ENCODE measurements at regions not wholly inside any gene's neighbourhood (a gene's known extent, or its start where the extent isn't known, plus 50 kb on each side); places are given as distances from the start of the nearest gene placed in this dataset.

GRCh38 chr4:89562746-89563145, 255.1 kb upstream of the GPRIN3 start (continued):
- no peak for TF ChIP-seq SREBF2 (CRISPR knock-in tag; IDR thresholded peaks at IDR 0.05)
- TF ChIP-seq PKNOX1 (IDR thresholded peaks at IDR 0.05), result no peak
- TF ChIP-seq COPS2 (conservative IDR thresholded peaks at IDR 0.05), result no peak
- TF ChIP-seq ZNF778 (CRISPR knock-in tag; IDR thresholded peaks at IDR 0.05), result no peak

- DNase-seq (ENCODE audit: extremely low read depth in 1 of 4, low spot score in 3 of 4) (no peak), ATAC-seq (no peak), FAIRE-seq (no peak)
- Histone ChIP-seq H3K4me2 (ENCODE audit: insufficient read depth, low read length) (no peak overlapping the region), H3K9ac (ENCODE audit: insufficient read depth in 1 of 2, low read depth in 2 of 2, low read length in 2 of 2) (no peak overlapping the region), H3K36me3 (ENCODE audit: control insufficient read depth, insufficient read depth, low read length) (no peaks in the 10 kb centered on the region), H3K79me2 (ENCODE audit: control insufficient read depth, insufficient read depth, low read length) (no peaks in the 10 kb centered on the region), H3K9me1 (ENCODE audit: control insufficient read depth, insufficient read depth, low read length) (no peaks in the 10 kb centered on the region), H3K9me3 (replicated peaks; ENCODE audit: control insufficient read depth, insufficient read depth, low read depth, low read length) (no peaks in the 10 kb centered on the region), H3K4me1 (replicated peaks in 1 of 2; ENCODE audit: control insufficient read depth in 2 of 2, insufficient read depth in 2 of 2, low read length in 2 of 2) (no peaks in the 10 kb centered on the region), H4K20me1 (replicated peaks; ENCODE audit: control insufficient read depth, insufficient read depth, low read length) (no peaks in the 10 kb centered on the region), H3K4me3 (no peak overlapping the region), H3K27ac (ENCODE audit: extremely low read depth, low read depth, low read length) (no peak overlapping the region), H2AFZ (ENCODE audit: low read depth, low read length) (no peak overlapping the region), H3K27me3 (ENCODE audit: control insufficient read depth in 2 of 2, insufficient read depth in 2 of 2, low read length in 2 of 2) (no peaks in the 10 kb centered on the region)
- CTCF ChIA-PET (ENCODE audit: low intra/inter-chr PET ratio), result no interaction called here
- POLR2A ChIA-PET, result no interaction called here
- in situ Hi-C loops (cut with MboI) (no loop called here), intact Hi-C loops (cut with micrococcal nuclease) (no loop called here)
- no TSS peak for BruUV-seq (replicated peaks)
- WGBS (ENCODE audit: insufficient coverage, low coverage, missing lambda C conversion rate), result 6% methylated on average over 2 of the region's 2 CpGs
- TF ChIP-seq BRF1 (IDR thresholded peaks at IDR 0.05; ENCODE audit: borderline replicate concordance, extremely low read depth, insufficient read length) (no peak), ARID1B (IDR thresholded peaks at IDR 0.05) (no peak), TCFL5 (CRISPR knock-in tag; conservative IDR thresholded peaks at IDR 0.05) (no peak), ZBTB40 (IDR thresholded peaks at IDR 0.05) (no peak), ZBTB40 (CRISPR knock-in tag; IDR thresholded peaks at IDR 0.05) (no peak), ELK1 (CRISPR knock-in tag; IDR thresholded peaks at IDR 0.05) (no peak), CC2D1A (IDR thresholded peaks at IDR 0.05) (no peak)
Observed at GRCh38 chr4:89561048-89561447, 253.4 kb upstream of the GPRIN3 start.
